HG03354 (cell line): ENCODE measurements at regions not wholly inside any gene's neighbourhood (a gene's known extent, or its start where the extent isn't known, plus 50 kb on each side); places are given as distances from the start of the nearest gene placed in this dataset.

Source experiments
- ATAC-seq: cut with Tn5 transposase; IDR thresholded peaks from one replicate; pipeline ENCODE4 v1.9.1; 2021; ENCODE audit warnings: mild to moderate bottlenecking; ENCODE audit not compliant: unreplicated experiment, poor library complexity, severe bottlenecking

GRCh38 chr1:239537795-239538194, 151.4 kb downstream of the CHRM3 start:
- no peak for ATAC-seq

DNA sequence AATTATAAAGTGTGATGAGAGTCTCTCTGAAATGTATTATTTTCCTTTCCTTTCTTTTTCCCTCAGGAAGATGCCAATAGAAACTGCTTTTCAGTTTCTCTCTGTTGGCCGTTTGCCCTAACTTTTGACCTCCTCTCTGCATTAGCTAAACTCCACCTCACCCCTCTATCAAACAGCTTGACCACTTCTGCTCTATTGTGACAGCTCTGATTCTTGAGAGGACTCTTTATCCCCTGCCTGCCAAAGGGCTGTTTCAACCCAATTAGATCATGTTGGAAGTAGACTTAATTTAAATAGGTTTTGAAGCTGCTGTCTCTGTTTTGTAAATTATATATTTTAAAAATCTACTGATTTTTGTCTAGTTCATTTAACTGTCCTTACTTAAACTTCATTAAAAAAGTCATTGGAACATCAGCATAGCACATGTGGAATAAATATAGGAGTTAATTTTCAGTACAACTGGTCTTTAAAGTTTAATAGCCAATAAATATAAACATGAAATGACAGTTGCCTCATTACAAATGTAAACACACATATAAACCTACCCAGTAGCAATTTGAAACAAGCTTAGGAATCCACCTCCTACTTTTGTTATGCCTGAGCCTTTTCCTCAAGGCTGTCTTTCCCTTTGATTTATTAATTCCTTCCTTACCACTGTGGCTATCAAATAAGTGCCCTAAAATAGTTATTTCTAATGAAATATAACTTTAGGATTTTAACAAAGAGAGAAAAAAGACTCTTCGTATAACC, 152.0 kb downstream of the CHRM3 start:
- no peak for ATAC-seq

DNA sequence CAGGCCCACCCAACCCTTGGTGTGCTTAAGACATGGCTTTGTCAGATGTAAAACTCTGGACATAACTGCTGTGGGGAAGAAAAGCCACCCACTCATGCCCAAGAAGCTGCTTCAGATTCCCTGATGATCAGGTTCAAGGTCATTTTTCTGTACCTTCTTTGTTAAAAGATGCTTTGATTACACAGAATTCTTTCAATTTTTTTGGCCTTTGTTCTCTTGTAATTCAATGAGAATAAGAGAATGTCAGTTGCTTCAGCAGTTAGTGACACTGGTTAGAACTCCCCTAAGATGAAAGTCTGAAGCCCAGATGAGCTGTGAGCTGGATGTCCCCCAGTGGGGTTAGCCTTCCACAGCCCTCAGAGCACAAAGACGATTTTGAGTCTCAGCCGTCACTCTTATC, 152.7 kb downstream of the CHRM3 start:
- no peak for ATAC-seq

- ATAC-seq = no peak
Observed at GRCh38 chr1:239539812-239540211, 153.4 kb downstream of the CHRM3 start.

DNA sequence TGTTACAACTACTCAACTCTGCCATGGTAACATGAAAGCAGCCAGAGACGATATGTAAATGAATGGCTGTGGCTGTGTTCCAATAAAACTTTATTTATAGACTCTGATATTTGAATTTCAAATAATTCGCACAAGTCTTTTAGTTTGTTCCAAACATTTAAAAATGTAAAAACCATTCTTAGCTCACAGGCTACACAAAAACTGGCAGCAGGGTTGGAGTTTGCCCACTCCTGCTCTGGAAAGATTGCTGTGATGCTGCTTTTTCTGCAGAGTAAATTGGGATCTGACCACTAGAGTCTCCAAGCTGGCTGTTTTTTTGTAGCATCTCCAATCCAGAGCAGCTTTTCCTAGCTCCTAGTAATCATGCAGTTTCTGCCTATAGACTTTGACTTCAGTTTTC, 157.5 kb downstream of the CHRM3 start:
- no peak for ATAC-seq

- ATAC-seq = no peak
Observed at GRCh38 chr1:239545466-239545865, 159.1 kb downstream of the CHRM3 start.

DNA sequence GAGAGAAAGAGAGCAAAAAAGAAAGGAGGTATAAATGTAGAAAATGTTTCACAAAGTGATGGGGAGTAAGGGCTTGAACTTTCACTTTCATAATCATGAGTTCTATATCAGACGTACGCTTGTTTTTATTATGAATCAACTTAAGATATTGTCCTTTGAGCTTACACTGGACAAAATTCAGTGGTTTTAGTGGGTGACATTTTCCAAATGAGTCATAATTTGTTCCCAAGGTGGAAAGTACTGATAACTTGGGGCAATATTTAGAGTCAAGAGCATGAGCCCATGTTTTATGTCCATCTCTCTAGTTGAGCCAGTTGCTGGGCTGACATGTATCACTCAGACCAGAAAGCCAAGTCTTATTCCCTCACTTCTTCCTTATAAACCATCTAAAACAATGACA, 161.6 kb downstream of the CHRM3 start:
- peak; percentile 55 for ATAC-seq

- ATAC-seq = no peak
Observed at GRCh38 chr1:239550178-239550577, 163.8 kb downstream of the CHRM3 start.

DNA sequence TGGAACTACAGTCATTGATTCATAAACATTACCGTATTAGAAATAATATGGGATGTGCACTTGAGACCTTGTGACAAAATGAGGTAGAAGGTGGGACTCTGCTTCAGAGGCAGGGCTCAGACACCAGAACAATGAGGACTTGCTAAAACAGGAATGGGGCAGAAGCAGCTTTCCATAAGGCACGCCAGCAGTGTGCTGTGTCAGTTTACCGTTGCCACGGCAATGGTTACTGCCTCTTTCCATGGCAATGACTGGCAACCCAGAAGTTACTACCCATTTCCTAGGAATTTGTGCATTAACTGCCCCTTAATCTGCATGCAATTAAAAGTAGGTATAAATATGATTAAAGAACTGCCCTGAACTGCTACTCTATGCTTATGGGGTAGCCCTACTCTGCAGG, 169.0 kb downstream of the CHRM3 start:
- no peak for ATAC-seq

GRCh38 chr1:239558559-239558958, 172.2 kb downstream of the CHRM3 start:
- no peak for ATAC-seq

DNA sequence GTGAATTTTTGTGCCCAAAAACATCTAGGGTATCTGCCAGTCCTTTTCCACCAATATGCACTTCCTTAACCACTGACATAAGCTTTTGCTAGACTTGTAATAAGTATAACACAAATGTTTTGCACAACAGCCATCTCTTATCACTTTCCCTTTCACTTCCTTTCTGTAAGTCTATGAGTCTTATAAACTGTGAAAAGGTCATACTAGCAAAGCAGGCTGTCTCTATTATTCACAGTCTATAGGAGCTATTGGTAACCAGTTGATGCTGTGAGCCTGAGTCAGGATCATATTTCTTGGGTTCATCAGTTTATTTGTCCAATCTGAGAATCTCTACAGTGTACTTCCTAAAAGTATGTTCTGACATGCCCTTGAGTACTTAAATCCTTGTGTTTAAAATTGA, 172.6 kb downstream of the CHRM3 start:
- ATAC-seq = no peak

DNA sequence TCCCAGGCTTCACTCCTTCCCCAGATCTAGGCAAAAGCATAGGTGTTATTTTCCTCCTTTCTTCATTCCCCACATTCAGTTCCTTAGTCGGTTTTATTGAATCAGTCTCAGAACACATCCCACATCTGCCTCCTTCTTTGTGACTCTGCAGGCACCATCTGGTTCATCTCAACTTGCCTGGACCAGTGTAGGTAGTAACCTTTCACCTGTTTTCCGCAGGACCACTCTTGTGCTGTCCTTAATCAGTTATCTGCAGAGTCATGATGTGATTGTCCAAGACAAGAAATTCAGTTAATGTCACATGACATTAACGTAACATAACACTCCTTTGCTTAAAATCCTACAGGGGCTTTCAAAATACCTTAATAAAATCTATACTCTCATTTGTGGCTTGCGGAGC, 174.6 kb downstream of the CHRM3 start:
- ATAC-seq = no peak

DNA sequence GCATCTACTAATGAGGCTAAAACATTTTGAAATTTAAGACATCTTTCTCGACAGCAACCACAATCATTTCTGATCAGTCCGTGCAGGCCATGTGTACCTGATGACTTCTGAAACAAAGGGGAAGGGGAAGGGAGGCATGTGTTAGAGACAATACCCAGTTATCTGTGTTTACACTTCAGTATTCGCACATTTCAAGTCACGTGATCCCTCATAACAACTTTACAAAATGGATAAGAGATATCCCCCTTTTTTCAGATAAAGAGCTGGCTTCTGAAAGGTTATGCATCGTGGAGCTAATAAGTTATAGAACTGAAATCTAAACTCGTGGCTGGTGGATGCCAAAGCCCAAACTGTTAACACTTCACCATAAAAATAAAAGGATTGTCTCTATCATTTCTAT, 175.7 kb downstream of the CHRM3 start:
- ATAC-seq = no peak

DNA sequence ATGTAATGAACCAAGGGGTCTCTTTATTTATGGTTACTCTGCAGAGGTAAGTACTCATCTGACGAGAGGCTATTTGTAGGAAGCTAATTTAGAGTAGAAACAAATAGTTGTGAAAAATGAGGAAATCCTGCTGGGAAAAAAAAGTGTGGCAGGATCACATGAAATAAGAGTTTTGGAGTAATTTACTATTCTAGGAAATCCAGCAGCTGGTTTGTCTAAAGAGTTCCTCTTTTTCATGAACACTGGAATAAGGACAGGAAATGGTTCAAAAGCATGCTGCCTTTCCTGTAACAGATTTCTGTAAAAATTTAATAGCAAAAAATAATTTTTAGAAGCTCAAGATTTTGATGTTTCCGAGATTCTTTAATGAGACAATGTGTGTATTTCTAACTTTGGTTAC, 177.3 kb downstream of the CHRM3 start:
- ATAC-seq = no peak

- no peak for ATAC-seq
Observed at GRCh38 chr1:239566074-239566473, 179.7 kb downstream of the CHRM3 start.

- ATAC-seq = no peak
Observed at GRCh38 chr1:239570878-239571277, 184.5 kb downstream of the CHRM3 start.

DNA sequence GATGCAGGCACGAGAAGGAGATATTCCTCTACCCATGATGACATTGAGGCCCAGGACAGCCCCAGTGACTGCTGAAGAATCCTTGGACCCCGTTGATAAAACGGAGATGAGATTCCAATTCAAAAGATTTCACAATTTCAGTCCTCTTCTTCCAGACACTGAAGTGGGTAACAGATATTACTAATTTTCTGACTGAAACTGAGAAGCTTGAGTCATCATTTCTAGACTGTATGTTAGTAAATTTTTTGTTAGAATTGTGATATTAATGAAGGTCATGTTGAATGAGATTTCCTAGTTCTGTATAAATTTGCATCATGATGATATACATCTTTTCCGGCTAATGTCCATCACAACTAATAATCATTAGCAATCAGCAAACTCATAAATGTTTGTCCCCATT, 185.8 kb downstream of the CHRM3 start:
- no peak for ATAC-seq

DNA sequence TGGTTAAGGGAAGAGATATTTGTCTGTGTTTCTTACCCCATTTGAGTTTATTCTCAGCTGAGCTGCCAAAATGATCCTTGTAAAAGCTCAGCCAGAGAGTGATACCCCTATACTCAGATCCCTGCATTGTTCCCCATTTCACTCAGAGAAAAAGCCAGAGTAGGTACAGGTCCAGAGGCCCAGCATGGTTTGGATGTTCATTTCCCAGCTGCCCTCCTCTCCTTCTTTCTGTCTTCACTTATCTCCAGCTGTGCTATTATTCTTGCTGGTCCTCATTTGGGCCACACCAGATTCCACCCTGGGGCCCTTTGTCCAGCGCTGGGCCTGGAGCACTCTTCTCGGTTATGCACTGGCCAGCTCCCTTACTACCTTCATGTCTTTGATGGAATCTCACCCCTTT, 187.7 kb downstream of the CHRM3 start:
- ATAC-seq = no peak

DNA sequence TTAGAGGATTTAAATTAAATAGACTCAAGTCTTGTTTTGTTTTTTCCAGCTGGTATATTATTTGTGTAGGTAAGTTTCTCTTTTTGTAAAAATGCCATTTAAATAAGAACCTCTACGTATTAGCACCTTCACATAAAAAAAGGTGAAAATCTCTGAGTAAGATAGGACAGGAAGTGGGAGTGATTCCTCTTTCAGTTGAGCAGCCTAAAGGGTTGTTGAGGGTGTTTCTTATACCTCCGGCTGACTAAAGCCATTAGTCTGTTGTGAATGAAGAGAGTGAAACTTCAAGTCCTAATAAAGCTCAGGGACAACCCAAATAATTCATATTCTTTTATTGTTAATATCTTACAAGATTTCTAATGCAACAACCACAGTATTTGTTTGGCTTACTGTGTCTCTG, 188.7 kb downstream of the CHRM3 start:
- no peak for ATAC-seq

- ATAC-seq = no peak
Observed at GRCh38 chr1:239583536-239583935, 197.2 kb downstream of the CHRM3 start.

- no peak for ATAC-seq
Observed at GRCh38 chr1:239586128-239586527, 199.8 kb downstream of the CHRM3 start.

DNA sequence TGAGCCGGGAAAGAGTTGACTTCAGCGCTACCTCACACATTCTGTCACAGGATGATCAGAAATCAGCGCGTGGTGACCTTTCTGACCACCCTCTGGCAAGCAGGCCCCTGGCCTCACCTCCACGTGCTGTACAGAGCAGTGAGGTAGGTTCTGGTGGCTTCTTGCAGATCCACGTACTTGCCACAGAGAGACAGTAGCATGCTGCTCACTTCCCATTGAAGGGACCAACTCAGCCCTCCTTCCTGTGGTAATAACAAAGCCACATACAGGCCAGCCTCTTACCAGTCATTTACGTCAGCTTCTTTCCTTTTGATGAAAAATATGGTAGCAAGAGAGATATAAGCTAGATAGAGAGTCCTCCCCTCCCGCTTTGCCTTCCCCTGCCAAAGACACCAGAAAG, 200.7 kb downstream of the CHRM3 start:
- ATAC-seq = no peak
